Smooth muscle cell (in vitro differentiated cells): ENCODE measurements at regions not wholly inside any gene's neighbourhood (a gene's known extent, or its start where the extent isn't known, plus 50 kb on each side); places are given as distances from the start of the nearest gene placed in this dataset.

Experiments used
- DNase-seq: peaks from one replicate; lab custom pipeline; 2025; ENCODE audit not compliant: unreplicated experiment; lab: John Stamatoyannopoulos, UW
- H2AFZ ChIP-seq: fragments of 200-600 bp; sonication (generic); 2 replicates; pipeline ENCODE4 v1.6.0; 2016; ENCODE audit warnings: antibody characterized with exemption, low read depth, mild to moderate bottlenecking
- H3F3A ChIP-seq: fragments of 200-600 bp; sonication (generic); 2 replicates; pipeline ENCODE4 v1.6.0; 2017; ENCODE audit warnings: antibody characterized with exemption, low read depth
- H3K27ac ChIP-seq: fragments of 200-600 bp; sonication (generic); 2 replicates; pipeline ENCODE4 v1.5.1; 2016; ENCODE audit warnings: low read depth, mild to moderate bottlenecking
- H3K27me3 ChIP-seq: fragments of 200-600 bp; sonication (generic); 2 replicates; pipeline ENCODE4 v1.6.1; 2016; ENCODE audit warnings: low read depth, mild to moderate bottlenecking
- H3K36me3 ChIP-seq: fragments of 200-600 bp; sonication (generic); 2 replicates; pipeline ENCODE4 v1.5.1; 2016; ENCODE audit warnings: low read depth
- H3K4me1 ChIP-seq: fragments of 200-600 bp; sonication (generic); 2 replicates; pipeline ENCODE4 v1.5.1; 2016; ENCODE audit warnings: low read depth
- H3K4me2 ChIP-seq: fragments of 200-600 bp; sonication (generic); 2 replicates; pipeline ENCODE4 v1.6.0; 2016; ENCODE audit warnings: mild to moderate bottlenecking
- H3K4me3 ChIP-seq: fragments of 200-600 bp; sonication (generic); 2 replicates; pipeline ENCODE4 v1.5.1; 2016; ENCODE audit warnings: mild to moderate bottlenecking
- H3K79me2 ChIP-seq: fragments of 200-600 bp; sonication (generic); 2 replicates; pipeline ENCODE4 v1.6.0; 2016; ENCODE audit warnings: low read depth, mild to moderate bottlenecking
- H3K9ac ChIP-seq: fragments of 200-600 bp; sonication (generic); 2 replicates; pipeline ENCODE4 v1.6.0; 2016; ENCODE audit warnings: low read depth
- H3K9me3 ChIP-seq: fragments of 200-600 bp; sonication (generic); replicated peaks from 2 replicates; pipeline ENCODE4 v1.5.1; 2016; ENCODE audit warnings: low read depth
- H4K20me1 ChIP-seq: fragments of 200-600 bp; sonication (generic); 2 replicates; pipeline ENCODE4 v1.6.0; 2016; ENCODE audit warnings: low read depth
- WGBS: methylation state at CpG from one replicate; pipeline ENCODE4 v1.1.7; 2016; ENCODE audit warnings: low lambda C conversion rate; 5-methylcytosine and 5-hydroxymethylcytosine counted together
- TF ChIP-seq, protein P1 (sequence below): fragments of 200-600 bp; sonication (generic); IDR thresholded peaks from 2 replicates; pipeline ENCODE4 v1.5.1; 2017; ENCODE audit warnings: borderline replicate concordance, mild to moderate bottlenecking, antibody characterized with exemption; ENCODE audit not compliant: insufficient read depth, poor library complexity, severe bottlenecking

DNA sequence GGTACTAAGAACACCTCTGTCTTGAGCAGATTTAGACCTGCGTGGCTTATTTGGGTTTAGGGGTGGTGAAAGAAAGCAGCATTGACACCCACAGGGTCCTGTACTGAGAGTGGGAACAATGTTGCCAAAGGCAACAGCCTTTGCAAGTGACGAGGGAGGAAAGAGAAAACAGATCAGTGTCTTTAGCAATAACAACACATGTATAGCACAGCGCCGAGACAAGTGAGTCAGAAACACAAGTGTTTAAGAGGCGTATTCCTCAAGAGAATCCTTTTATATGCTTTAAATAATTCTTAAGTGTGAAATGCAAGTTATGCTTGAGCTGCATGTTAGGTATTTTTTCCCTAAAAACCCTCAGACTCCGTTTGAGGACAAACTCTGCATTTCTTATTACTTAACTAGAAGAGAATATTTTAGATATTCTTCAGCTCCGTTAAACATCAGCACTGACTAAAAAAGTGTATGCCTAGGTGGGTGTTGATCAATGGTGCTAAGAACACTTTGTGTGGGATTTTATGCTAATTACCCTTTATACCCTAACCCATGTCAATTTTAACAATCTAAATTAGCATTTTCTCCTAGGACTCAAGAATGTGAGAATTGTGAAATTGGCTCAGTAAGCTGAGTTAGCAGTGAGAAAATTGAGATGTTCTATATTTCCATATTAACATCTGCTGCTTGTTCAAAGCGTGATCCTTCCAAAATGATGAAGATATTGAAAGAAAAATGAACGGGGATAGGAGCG lies 1095.4 kb upstream of the CELF2 start:
- 59% methylated on average over 10 of the region's 10 CpGs for WGBS
- Histone ChIP-seq H3F3A (no peaks in the 10 kb centered on the region), H4K20me1 (no peaks in the 10 kb centered on the region), H3K36me3 (no peaks in the 10 kb centered on the region), H3K27me3 (no peaks in the 10 kb centered on the region), H2AFZ (peak overlapping the region; percentile 56), H3K79me2 (no peaks in the 10 kb centered on the region), H3K4me3 (no peak overlapping the region), H3K9me3 (no peaks in the 10 kb centered on the region), H3K9ac (no peak overlapping the region), H3K27ac (peak overlapping the region; percentile 70), H3K4me1 (no peaks in the 10 kb centered on the region), H3K4me2 (peak overlapping the region; percentile 70)
- no peak for DNase-seq
- TF ChIP-seq, protein P1, sequence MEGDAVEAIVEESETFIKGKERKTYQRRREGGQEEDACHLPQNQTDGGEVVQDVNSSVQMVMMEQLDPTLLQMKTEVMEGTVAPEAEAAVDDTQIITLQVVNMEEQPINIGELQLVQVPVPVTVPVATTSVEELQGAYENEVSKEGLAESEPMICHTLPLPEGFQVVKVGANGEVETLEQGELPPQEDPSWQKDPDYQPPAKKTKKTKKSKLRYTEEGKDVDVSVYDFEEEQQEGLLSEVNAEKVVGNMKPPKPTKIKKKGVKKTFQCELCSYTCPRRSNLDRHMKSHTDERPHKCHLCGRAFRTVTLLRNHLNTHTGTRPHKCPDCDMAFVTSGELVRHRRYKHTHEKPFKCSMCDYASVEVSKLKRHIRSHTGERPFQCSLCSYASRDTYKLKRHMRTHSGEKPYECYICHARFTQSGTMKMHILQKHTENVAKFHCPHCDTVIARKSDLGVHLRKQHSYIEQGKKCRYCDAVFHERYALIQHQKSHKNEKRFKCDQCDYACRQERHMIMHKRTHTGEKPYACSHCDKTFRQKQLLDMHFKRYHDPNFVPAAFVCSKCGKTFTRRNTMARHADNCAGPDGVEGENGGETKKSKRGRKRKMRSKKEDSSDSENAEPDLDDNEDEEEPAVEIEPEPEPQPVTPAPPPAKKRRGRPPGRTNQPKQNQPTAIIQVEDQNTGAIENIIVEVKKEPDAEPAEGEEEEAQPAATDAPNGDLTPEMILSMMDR: no peak

DNA sequence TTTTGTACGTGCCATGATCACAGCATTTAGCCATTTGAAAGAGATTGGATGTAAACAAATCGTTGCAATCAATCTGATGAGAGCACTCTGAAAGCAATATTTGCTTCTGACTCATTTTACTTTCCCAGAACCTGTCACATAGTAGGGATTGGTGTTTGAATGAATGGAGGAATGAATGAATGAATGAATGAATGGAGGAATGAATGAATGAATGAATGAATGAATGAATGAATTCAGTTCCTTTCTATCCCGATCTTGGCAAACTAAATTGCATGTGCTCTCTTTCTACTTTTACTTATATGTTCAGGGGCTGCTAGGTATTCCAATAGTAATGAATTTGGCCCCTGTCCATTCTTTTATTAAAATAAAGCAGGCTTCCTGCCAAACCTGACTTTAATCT lies 1091.7 kb upstream of the CELF2 start:
- no peaks in the 10 kb centered on the region for H4K20me1 ChIP-seq
- 93% methylated on average over 3 of the region's 3 CpGs for WGBS
- H3F3A ChIP-seq: no peaks in the 10 kb centered on the region
- H3K27ac ChIP-seq: no peak overlapping the region
- no peak overlapping the region for H2AFZ ChIP-seq
- H3K9me3 ChIP-seq: no peaks in the 10 kb centered on the region
- no peaks in the 10 kb centered on the region for H3K4me1 ChIP-seq
- TF ChIP-seq, protein P1: no peak
- no peak overlapping the region for H3K4me3 ChIP-seq
- no peaks in the 10 kb centered on the region for H3K79me2 ChIP-seq
- H3K27me3 ChIP-seq: no peaks in the 10 kb centered on the region
- H3K4me2 ChIP-seq: no peak overlapping the region
- H3K9ac ChIP-seq: no peak overlapping the region
- no peaks in the 10 kb centered on the region for H3K36me3 ChIP-seq
- DNase-seq: no peak

DNA sequence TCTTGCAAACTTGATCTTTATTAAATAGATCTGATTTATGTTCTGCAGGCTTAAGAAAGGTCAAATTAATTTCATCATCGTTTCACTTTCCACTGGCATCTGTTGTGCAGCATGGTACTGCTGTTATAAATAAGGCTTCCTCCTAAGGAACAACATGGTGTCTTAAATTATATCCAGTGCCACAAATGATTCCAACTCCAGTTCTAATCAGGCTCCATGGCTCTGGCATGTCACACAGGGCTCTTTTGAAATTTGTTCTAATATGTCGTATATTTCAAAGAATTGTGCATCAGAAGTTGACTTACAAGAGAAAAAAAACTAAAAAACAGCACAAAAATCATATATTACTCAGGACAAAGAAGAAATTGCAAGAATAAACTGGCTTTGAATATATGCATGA lies 1090.8 kb upstream of the CELF2 start:
- no peaks in the 10 kb centered on the region for H3K9me3 ChIP-seq
- H3K4me1 ChIP-seq: no peaks in the 10 kb centered on the region
- no peaks in the 10 kb centered on the region for H3K79me2 ChIP-seq
- H2AFZ ChIP-seq: no peak overlapping the region
- TF ChIP-seq, protein P1: no peak
- H3K36me3 ChIP-seq: no peaks in the 10 kb centered on the region
- no peak for DNase-seq
- no peaks in the 10 kb centered on the region for H4K20me1 ChIP-seq
- no peaks in the 10 kb centered on the region for H3F3A ChIP-seq
- no peak overlapping the region for H3K4me3 ChIP-seq
- H3K27me3 ChIP-seq: no peaks in the 10 kb centered on the region
- H3K27ac ChIP-seq: no peak overlapping the region
- no peak overlapping the region for H3K4me2 ChIP-seq
- no peak overlapping the region for H3K9ac ChIP-seq
- 86% methylated on average over 2 of the region's 2 CpGs for WGBS

DNA sequence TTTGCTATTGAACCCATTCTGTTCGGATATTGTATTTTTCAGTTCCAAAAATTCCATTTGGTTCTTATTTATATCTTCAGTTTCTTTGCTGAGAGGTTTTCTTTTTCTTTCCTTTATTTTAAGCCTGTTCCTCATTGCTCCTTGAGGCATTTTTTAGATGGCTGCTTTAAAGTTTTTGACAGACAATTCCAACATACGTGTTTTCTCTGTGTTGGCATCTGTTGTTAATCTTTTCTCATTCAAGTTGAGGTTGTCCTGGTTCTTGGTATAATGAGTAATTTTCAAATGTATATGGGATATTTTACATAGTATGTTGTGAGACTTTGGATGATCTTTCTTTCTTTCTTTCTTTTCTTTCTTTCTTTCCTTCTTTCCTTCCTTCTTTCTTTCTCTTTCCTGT lies 1078.0 kb upstream of the CELF2 start:
- no peak overlapping the region for H3K27ac ChIP-seq
- no peaks in the 10 kb centered on the region for H3K9me3 ChIP-seq
- no peak overlapping the region for H3K9ac ChIP-seq
- H3K79me2 ChIP-seq: no peaks in the 10 kb centered on the region
- no peak overlapping the region for H3K4me3 ChIP-seq
- no peak overlapping the region for H2AFZ ChIP-seq
- no peaks in the 10 kb centered on the region for H3K36me3 ChIP-seq
- TF ChIP-seq, protein P1: no peak
- DNase-seq: no peak
- 93% methylated on average over 2 of the region's 2 CpGs for WGBS
- H3K4me2 ChIP-seq: no peak overlapping the region
- H3K4me1 ChIP-seq: no peaks in the 10 kb centered on the region
- H3K27me3 ChIP-seq: no peaks in the 10 kb centered on the region
- H4K20me1 ChIP-seq: no peaks in the 10 kb centered on the region
- H3F3A ChIP-seq: no peaks in the 10 kb centered on the region
